Fibroblast of skin of left quadriceps (primary cell): ENCODE measurements at regions not wholly inside any gene's neighbourhood (a gene's known extent, or its start where the extent isn't known, plus 50 kb on each side); places are given as distances from the start of the nearest gene placed in this dataset.

Experiments used
- DNase-seq, 2 experiments: peaks; one replicate each; pipeline ENCODE4 v3.0.0-alpha.2; 2013; ENCODE audit warnings: low read depth in 2 of 2

GRCh38 chr16:26885674-26886073 is 181.1 kb upstream of the C16orf82 start:
- DNase-seq = no peak

- no peak for DNase-seq
These were observed 177.0 kb upstream of the C16orf82 start for GRCh38 chr16:26889740-26890139.

GRCh38 chr16:26898200-26898599 is 168.5 kb upstream of the C16orf82 start:
- no peak for DNase-seq

- no peak for DNase-seq
These were observed 165.4 kb upstream of the C16orf82 start for GRCh38 chr16:26901196-26901861.

GRCh38 chr16:26901983-26902382 is 164.7 kb upstream of the C16orf82 start:
- no peak for DNase-seq

GRCh38 chr16:26905336-26905735 is 161.4 kb upstream of the C16orf82 start:
- no peak for DNase-seq

GRCh38 chr16:26909623-26910022 is 157.1 kb upstream of the C16orf82 start:
- no peak for DNase-seq

GRCh38 chr16:26911436-26911835 is 155.3 kb upstream of the C16orf82 start:
- DNase-seq = no peak

- no peak for DNase-seq
These were observed 152.9 kb upstream of the C16orf82 start for GRCh38 chr16:26913851-26914250.

- DNase-seq = no peak
These were observed 135.7 kb upstream of the C16orf82 start for GRCh38 chr16:26930786-26931581.

GRCh38 chr16:26950636-26951035 is 116.1 kb upstream of the C16orf82 start:
- DNase-seq = no peak

- no peak for DNase-seq
These were observed 114.8 kb upstream of the C16orf82 start for GRCh38 chr16:26951950-26952349.

- no peak for DNase-seq
These were observed 114.3 kb upstream of the C16orf82 start for GRCh38 chr16:26952411-26952810.

- no peak for DNase-seq
These were observed 109.4 kb upstream of the C16orf82 start for GRCh38 chr16:26957283-26957859.

- no peak for DNase-seq
These were observed 107.2 kb upstream of the C16orf82 start for GRCh38 chr16:26959416-26960009.

GRCh38 chr16:26961459-26961858 is 105.3 kb upstream of the C16orf82 start:
- DNase-seq = no peak

- no peak for DNase-seq
These were observed 103.6 kb upstream of the C16orf82 start for GRCh38 chr16:26963109-26963508.

- no peak for DNase-seq
These were observed 97.0 kb upstream of the C16orf82 start for GRCh38 chr16:26969589-26970231.

- DNase-seq = no peak
These were observed 96.4 kb upstream of the C16orf82 start for GRCh38 chr16:26970292-26970691.

GRCh38 chr16:26976873-26977272 is 89.9 kb upstream of the C16orf82 start:
- no peak for DNase-seq

- no peak for DNase-seq
These were observed 85.3 kb upstream of the C16orf82 start for GRCh38 chr16:26981266-26981938.
